NCI-H1930 (cell line): ENCODE measurements at regions not wholly inside any gene's neighbourhood (a gene's known extent, or its start where the extent isn't known, plus 50 kb on each side); places are given as distances from the start of the nearest gene placed in this dataset.

ENCODE experiments used
- DNase-seq, 2 experiments: peaks; one replicate each; lab custom pipeline; 2025; lab: John Stamatoyannopoulos, UW

GRCh38 chr5:129821477-129822131 is 73.7 kb downstream of the MINAR2 start:
- no peak for DNase-seq

GRCh38 chr5:129830288-129830687 is 74.0 kb upstream of the CHSY3 start:
- no peak for DNase-seq

- DNase-seq: no peak
These were observed 67.9 kb upstream of the CHSY3 start for GRCh38 chr5:129836321-129836720.

GRCh38 chr5:129844764-129845163 is 59.5 kb upstream of the CHSY3 start:
- no peak for DNase-seq

- DNase-seq: peak; percentile 19 to 52
These were observed 51.4 kb upstream of the CHSY3 start for GRCh38 chr5:129852747-129853352.

- no peak for DNase-seq
These were observed 50.7 kb upstream of the CHSY3 start for GRCh38 chr5:129853588-129853987.
